ENCODE measurements at regions not wholly inside any gene's neighbourhood (a gene's known extent, or its start where the extent isn't known, plus 50 kb on each side); places are given as distances from the start of the nearest gene placed in this dataset.

DNA sequence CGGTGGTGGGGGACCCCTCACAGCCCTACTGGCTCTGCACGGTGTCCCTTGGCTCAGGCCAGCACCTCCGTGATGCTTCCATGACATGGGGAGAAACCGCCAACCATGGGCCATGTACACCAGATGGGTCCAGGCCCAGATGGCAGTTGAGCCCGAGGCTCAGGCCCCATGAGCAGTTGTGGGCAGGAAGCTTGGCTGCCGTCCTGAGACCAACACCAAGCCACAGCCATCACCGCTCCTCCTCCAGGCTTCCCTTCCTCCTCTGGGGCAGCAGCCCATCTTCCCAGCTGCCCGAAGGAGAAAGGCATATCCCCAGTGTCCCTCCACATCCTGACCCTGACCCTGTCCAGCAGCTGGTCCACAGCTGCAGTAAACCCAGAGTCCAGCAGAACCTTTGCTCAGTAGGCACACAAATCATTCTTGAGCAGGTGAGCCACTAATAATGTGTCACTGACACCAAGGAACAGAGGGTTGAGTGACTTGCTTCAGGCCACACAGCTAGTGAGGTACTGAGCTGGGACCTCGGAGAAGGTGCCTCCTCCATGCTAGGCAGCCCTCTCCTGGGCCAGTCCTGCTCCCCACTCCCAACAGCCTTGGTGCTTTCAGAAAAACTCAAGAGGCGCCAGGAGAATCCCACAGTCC is 204.9 kb downstream of the CTTN start:
- no peaks in the 10 kb centered on the region for H4K20me1 ChIP-seq (ENCODE audit: control insufficient read depth, insufficient read depth, insufficient read length)
- no peak overlapping the region for H2AFZ ChIP-seq (ENCODE audit: low read length)
- no peaks in the 10 kb centered on the region for H3K23me2 ChIP-seq (ENCODE audit: insufficient read length, low read depth, low read length, poor library complexity, severe bottlenecking)
- no peak overlapping the region for H4K8ac ChIP-seq (replicated peaks; ENCODE audit: insufficient read length, low read depth, low read length)
- H2BK12ac ChIP-seq (ENCODE audit: insufficient read length, low read depth, low read length), result no peak overlapping the region
- DNase-seq, result no peak
- no peak overlapping the region for H3K4me3 Mint-ChIP-seq
- no peak overlapping the region for H2BK15ac ChIP-seq (ENCODE audit: low read depth, low read length)
- no peak overlapping the region for H4K5ac ChIP-seq (ENCODE audit: insufficient read length, low read depth, low read length)
- no peaks in the 10 kb centered on the region for H3K9me3 Mint-ChIP-seq
- no peak overlapping the region for H3K4ac ChIP-seq (ENCODE audit: low read depth, low read length)
- no peaks in the 10 kb centered on the region for H3K27me3 ChIP-seq (ENCODE audit: insufficient read depth, low read length)
- H3K79me1 ChIP-seq (ENCODE audit: insufficient read depth, low read depth, low read length, poor library complexity, severe bottlenecking), result no peaks in the 10 kb centered on the region
- H3K27ac ChIP-seq (ENCODE audit: insufficient read length, low read depth, low read length), result no peak overlapping the region
- no peaks in the 10 kb centered on the region for H3K9me3 ChIP-seq (ENCODE audit: control insufficient read depth, low read depth, low read length)
- no peak overlapping the region for H3T11ph ChIP-seq (ENCODE audit: low read length)
- no peak overlapping the region for H3K18ac ChIP-seq (ENCODE audit: insufficient read length, low read depth, low read length)
- H2BK120ac ChIP-seq (ENCODE audit: low read depth, low read length, poor library complexity, severe bottlenecking), result no peak overlapping the region
- no CpG with 5 or more reads among the region's 10 CpGs for WGBS (ENCODE audit: extremely low coverage, insufficient read length, low lambda C conversion rate)
- peaks cover 17 to 31% of the 10 kb centered on the region in 2 experiments for H3K4me1 Mint-ChIP-seq
- H3K79me2 ChIP-seq (ENCODE audit: insufficient read depth, low read length), result peaks cover 2% of the 10 kb centered on the region; the same call in 1 of the 2 replicates
- no peak overlapping the region for H4K91ac ChIP-seq (ENCODE audit: insufficient read length, low read depth, low read length)
- no peaks in the 10 kb centered on the region for H3K4me1 ChIP-seq (ENCODE audit: insufficient read depth, low read length)
- H3K27me3 Mint-ChIP-seq (ENCODE audit: low read depth), result no peaks in the 10 kb centered on the region
- H3K4me2 ChIP-seq (ENCODE audit: insufficient read depth, insufficient read length, low read length), result no peak overlapping the region
- TF ChIP-seq, protein P1, sequence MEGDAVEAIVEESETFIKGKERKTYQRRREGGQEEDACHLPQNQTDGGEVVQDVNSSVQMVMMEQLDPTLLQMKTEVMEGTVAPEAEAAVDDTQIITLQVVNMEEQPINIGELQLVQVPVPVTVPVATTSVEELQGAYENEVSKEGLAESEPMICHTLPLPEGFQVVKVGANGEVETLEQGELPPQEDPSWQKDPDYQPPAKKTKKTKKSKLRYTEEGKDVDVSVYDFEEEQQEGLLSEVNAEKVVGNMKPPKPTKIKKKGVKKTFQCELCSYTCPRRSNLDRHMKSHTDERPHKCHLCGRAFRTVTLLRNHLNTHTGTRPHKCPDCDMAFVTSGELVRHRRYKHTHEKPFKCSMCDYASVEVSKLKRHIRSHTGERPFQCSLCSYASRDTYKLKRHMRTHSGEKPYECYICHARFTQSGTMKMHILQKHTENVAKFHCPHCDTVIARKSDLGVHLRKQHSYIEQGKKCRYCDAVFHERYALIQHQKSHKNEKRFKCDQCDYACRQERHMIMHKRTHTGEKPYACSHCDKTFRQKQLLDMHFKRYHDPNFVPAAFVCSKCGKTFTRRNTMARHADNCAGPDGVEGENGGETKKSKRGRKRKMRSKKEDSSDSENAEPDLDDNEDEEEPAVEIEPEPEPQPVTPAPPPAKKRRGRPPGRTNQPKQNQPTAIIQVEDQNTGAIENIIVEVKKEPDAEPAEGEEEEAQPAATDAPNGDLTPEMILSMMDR (conservative IDR thresholded peaks at IDR 0.05), result no peak
- no peak overlapping the region; a peak in 1 of 7 replicates for H3K27ac Mint-ChIP-seq
- no peak overlapping the region for H2BK20ac ChIP-seq (ENCODE audit: low read depth, low read length, poor library complexity, severe bottlenecking)
- H2BK5ac ChIP-seq (ENCODE audit: insufficient read length, low read length), result no peak overlapping the region
- H2AK5ac ChIP-seq (ENCODE audit: insufficient read length, low read length), result no peak overlapping the region
- H3K36me3 Mint-ChIP-seq (ENCODE audit: insufficient read depth in 1 of 3, low read depth in 3 of 3), result no peaks in the 10 kb centered on the region
- H3K14ac ChIP-seq (ENCODE audit: insufficient read depth, low read length), result no peak overlapping the region; the same call in 1 of the 2 replicates
- H3K9ac ChIP-seq (ENCODE audit: extremely low read depth, insufficient read length, low read length), result no peak overlapping the region
- no peak overlapping the region for H3K56ac ChIP-seq (ENCODE audit: insufficient read length, low read depth, low read length)
- no peak overlapping the region for H3K23ac ChIP-seq (ENCODE audit: insufficient read length, low read depth, low read length)
